Cardiac septum (tissue), 1 donor: ENCODE measurements at regions not wholly inside any gene's neighbourhood (a gene's known extent, or its start where the extent isn't known, plus 50 kb on each side); places are given as distances from the start of the nearest gene placed in this dataset. TPM values are rescaled to one million over a fixed set of nuclear protein-coding genes. Genes with fewer than 3 reads are reported as not detected.

Experiments used
- microRNA-seq: library from miRNA; unstranded; fragments of <30 nt; microRNA quantifications from one replicate; pipeline ENCODE4 v1.2.0, GENCODE V29; 2020
- donor health status: DM: no; HTN: no; CAD: no.

Small RNA genes lying in the stretch of these regions (microRNA-seq; reads per million reads assigned to microRNA genes)
- gene MIR4433A (not detected), gene MIR4433B (not detected)
